Ascending aorta (tissue), 2 donors: ENCODE measurements at regions not wholly inside any gene's neighbourhood (a gene's known extent, or its start where the extent isn't known, plus 50 kb on each side); places are given as distances from the start of the nearest gene placed in this dataset.

Experiments
- DNase-seq, 2 donors: peaks; one replicate each; pipeline ENCODE4 v3.0.0-alpha.2; 2019; ENCODE audit warnings: low spot score in 2 of 2
- H3K27ac ChIP-seq, 2 donors: fragments of 200-600 bp; sonication (generic); one replicate each; pipeline ENCODE4 v1.5.1; 2016 to 2017; ENCODE audit warnings: mild to moderate bottlenecking in 1 of 2
- H3K27me3 ChIP-seq: fragments of 200-600 bp; sonication (generic); one replicate; pipeline ENCODE4 v1.5.1; 2017
- H3K36me3 ChIP-seq, 2 donors: fragments of 200-600 bp; sonication (generic); one replicate each; pipeline ENCODE4 v1.5.1; 2016
- H3K4me1 ChIP-seq, 2 donors: fragments of 200-600 bp; sonication (generic); one replicate each; pipeline ENCODE4 v1.5.1; 2016 to 2017; ENCODE audit warnings: mild to moderate bottlenecking in 1 of 2
- H3K4me3 ChIP-seq, 2 donors: fragments of 200-600 bp; sonication (generic); one replicate each; pipeline ENCODE4 v1.5.1; 2016 to 2017; ENCODE audit warnings: mild to moderate bottlenecking in 1 of 2
- H3K9me3 ChIP-seq, 2 donors: fragments of 200-600 bp; sonication (generic); one replicate each; pipeline ENCODE4 v1.5.1; 2016
- CTCF ChIP-seq, 3 experiments: fragments of 200-600 bp in 2 of 3; fragments of 450-650 bp in 1 of 3; sonication (generic) in 2 of 3; IDR thresholded peaks; one replicate each; pipeline ENCODE4 v1.5.1; 2016 to 2019; ENCODE audit warnings: antibody characterized with exemption in 3 of 3, mild to moderate bottlenecking in 1 of 3, moderate library complexity in 1 of 3
- intact Hi-C: fragments of 100-400 bp; cut with DNase I; formaldehyde crosslinking; loops from one replicate; pipeline ENCODE4 v1.15.1; 2023

GRCh38 chr2:145206496-145207281, 686.8 kb upstream of the ZEB2 start:
- no peak overlapping the region for H3K4me3 ChIP-seq
- H3K27me3 ChIP-seq, result no peaks in the 10 kb centered on the region
- H3K27ac ChIP-seq, result no peak overlapping the region
- DNase-seq, result no peak
- no peaks in the 10 kb centered on the region for H3K4me1 ChIP-seq
- intact Hi-C loops, result no loop called here
- H3K9me3 ChIP-seq, result peaks cover 0 to 10% of the 10 kb centered on the region in 2 donors
- no peaks in the 10 kb centered on the region for H3K36me3 ChIP-seq
- no peak for TF ChIP-seq CTCF (IDR thresholded peaks at IDR 0.05)

- Histone ChIP-seq H3K4me1 (no peaks in the 10 kb centered on the region), H3K27me3 (no peaks in the 10 kb centered on the region), H3K4me3 (no peak overlapping the region), H3K27ac (no peak overlapping the region), H3K36me3 (no peaks in the 10 kb centered on the region), H3K9me3 (no peaks in the 10 kb centered on the region)
- no peak for TF ChIP-seq CTCF (IDR thresholded peaks at IDR 0.05)
- no peak for DNase-seq
- intact Hi-C loops, result no loop called here
These were observed 684.0 kb upstream of the ZEB2 start for GRCh38 chr2:145203891-145204290.

GRCh38 chr2:145199827-145200706, 680.1 kb upstream of the ZEB2 start:
- Histone ChIP-seq H3K4me3 (no peak overlapping the region), H3K36me3 (no peaks in the 10 kb centered on the region), H3K4me1 (no peaks in the 10 kb centered on the region), H3K9me3 (no peaks in the 10 kb centered on the region), H3K27ac (no peak overlapping the region), H3K27me3 (no peaks in the 10 kb centered on the region)
- intact Hi-C loops, result no loop called here
- no peak for DNase-seq
- no peak for TF ChIP-seq CTCF (IDR thresholded peaks at IDR 0.05)

GRCh38 chr2:145199042-145199441, 679.1 kb upstream of the ZEB2 start:
- intact Hi-C loops, result no loop called here

GRCh38 chr2:145198555-145198954, 678.6 kb upstream of the ZEB2 start:
- Histone ChIP-seq H3K4me3 (no peak overlapping the region), H3K27ac (no peak overlapping the region), H3K9me3 (no peaks in the 10 kb centered on the region), H3K4me1 (no peaks in the 10 kb centered on the region), H3K27me3 (no peaks in the 10 kb centered on the region), H3K36me3 (no peaks in the 10 kb centered on the region)
- TF ChIP-seq CTCF (IDR thresholded peaks at IDR 0.05), result no peak
- no peak for DNase-seq
- intact Hi-C loops, result no loop called here

More at GRCh38 chr2:145199042-145199441, 679.1 kb upstream of the ZEB2 start:
- no peaks in the 10 kb centered on the region for H3K4me1 ChIP-seq
- no peak overlapping the region for H3K4me3 ChIP-seq
- no peak for DNase-seq
- no peak for TF ChIP-seq CTCF (IDR thresholded peaks at IDR 0.05)
- no peaks in the 10 kb centered on the region for H3K27me3 ChIP-seq
- no peaks in the 10 kb centered on the region for H3K9me3 ChIP-seq
- no peak overlapping the region for H3K27ac ChIP-seq
- no peaks in the 10 kb centered on the region for H3K36me3 ChIP-seq
